KOPT-K1 (cell line): ENCODE measurements at regions not wholly inside any gene's neighbourhood (a gene's known extent, or its start where the extent isn't known, plus 50 kb on each side); places are given as distances from the start of the nearest gene placed in this dataset.

Source experiments
- H3K27ac ChIP-seq: fragments of 200-600 bp; sonication (generic); 2 replicates; pipeline ENCODE4 v1.5.1; 2016; ENCODE audit warnings: antibody characterized with exemption, mild to moderate bottlenecking, low read depth, low read length; ENCODE audit not compliant: poor library complexity, severe bottlenecking
- H3K36me3 ChIP-seq: fragments of 200-600 bp; sonication (generic); 2 replicates; pipeline ENCODE4 v1.5.1; 2017; ENCODE audit warnings: antibody characterized with exemption, mild to moderate bottlenecking, low read length, moderate library complexity; ENCODE audit not compliant: insufficient read depth
- H3K9me3 ChIP-seq: fragments of 200-600 bp; sonication (generic); 2 replicates; pipeline ENCODE4 v1.5.1; 2017; ENCODE audit warnings: antibody characterized with exemption, low read length, mild to moderate bottlenecking; ENCODE audit not compliant: insufficient read depth, poor library complexity, severe bottlenecking

GRCh38 chr21:26652854-26653253 lies 79.8 kb upstream of the CYYR1 start:
- Histone ChIP-seq H3K9me3 (no peaks in the 10 kb centered on the region), H3K27ac (no peak overlapping the region)

GRCh38 chr21:26641062-26641461 lies 68.0 kb upstream of the CYYR1 start:
- Histone ChIP-seq H3K9me3 (no peaks in the 10 kb centered on the region), H3K27ac (no peak overlapping the region), H3K36me3 (no peaks in the 10 kb centered on the region)

More at GRCh38 chr21:26652854-26653253, 79.8 kb upstream of the CYYR1 start:
- no peaks in the 10 kb centered on the region for H3K36me3 ChIP-seq

GRCh38 chr21:26637201-26637745 lies 64.2 kb upstream of the CYYR1 start:
- no peaks in the 10 kb centered on the region for H3K9me3 ChIP-seq

DNA sequence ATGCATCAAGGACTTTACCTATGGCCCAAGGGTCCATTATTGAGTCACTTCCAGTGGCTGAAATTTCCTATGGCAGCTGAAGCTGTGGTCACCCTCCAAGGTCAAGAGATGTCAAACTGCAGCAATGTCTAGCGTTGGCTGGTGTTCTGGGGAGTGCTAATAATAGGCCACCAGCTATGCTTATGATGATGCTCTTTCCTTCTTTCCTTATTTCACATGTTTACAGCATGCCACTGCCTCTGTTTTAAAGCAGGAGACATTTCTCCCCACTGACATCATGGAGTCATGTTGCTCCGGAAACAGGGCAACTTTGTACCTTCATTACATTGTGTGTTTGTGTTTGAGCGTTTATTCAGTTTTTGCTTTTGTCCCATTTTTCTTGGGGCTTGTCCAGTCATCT lies 62.6 kb upstream of the CYYR1 start:
- no peaks in the 10 kb centered on the region for H3K36me3 ChIP-seq
- no peaks in the 10 kb centered on the region for H3K9me3 ChIP-seq

More at GRCh38 chr21:26637201-26637745, 64.2 kb upstream of the CYYR1 start:
- Histone ChIP-seq H3K36me3 (no peaks in the 10 kb centered on the region), H3K27ac (no peak overlapping the region)

GRCh38 chr21:26632691-26633090 lies 59.6 kb upstream of the CYYR1 start:
- H3K9me3 ChIP-seq: no peaks in the 10 kb centered on the region
- H3K27ac ChIP-seq: no peak overlapping the region
- no peaks in the 10 kb centered on the region for H3K36me3 ChIP-seq

More for the DNA sequence above, 62.6 kb upstream of the CYYR1 start:
- no peak overlapping the region for H3K27ac ChIP-seq

- no peak overlapping the region for H3K27ac ChIP-seq
- H3K9me3 ChIP-seq: no peaks in the 10 kb centered on the region
- H3K36me3 ChIP-seq: no peaks in the 10 kb centered on the region
These were observed 53.1 kb upstream of the CYYR1 start for GRCh38 chr21:26626187-26626586.

DNA sequence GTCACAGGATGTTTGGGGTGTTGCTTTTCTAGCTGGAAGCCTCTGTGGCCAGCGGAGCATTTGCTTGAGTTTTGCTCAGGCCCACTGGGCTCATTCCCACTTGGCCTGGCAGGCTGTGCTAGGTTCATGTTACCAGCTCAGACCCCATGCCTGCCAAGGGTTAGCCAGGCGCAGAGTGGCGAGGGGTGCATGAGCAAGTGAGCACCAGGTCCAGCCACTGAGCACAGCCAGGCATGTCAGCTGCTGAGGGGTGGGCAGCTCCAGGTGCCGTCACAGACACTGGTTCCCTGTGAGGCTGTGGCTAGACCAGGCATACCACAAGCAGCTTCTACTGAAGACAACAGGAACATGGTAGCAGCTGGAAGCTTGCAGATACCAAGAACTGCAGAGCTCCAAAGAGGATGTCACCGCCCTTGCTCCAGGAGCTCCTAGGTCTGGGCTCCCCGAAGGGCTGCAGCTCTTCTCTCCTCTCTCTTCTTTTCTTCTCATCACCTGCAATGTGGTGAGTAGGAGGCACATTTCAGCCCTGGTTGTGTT lies 52.0 kb upstream of the CYYR1 start:
- Histone ChIP-seq H3K9me3 (no peaks in the 10 kb centered on the region), H3K36me3 (no peaks in the 10 kb centered on the region), H3K27ac (no peak overlapping the region)
